ENCODE measurements at regions not wholly inside any gene's neighbourhood (a gene's known extent, or its start where the extent isn't known, plus 50 kb on each side); places are given as distances from the start of the nearest gene placed in this dataset.

DNA sequence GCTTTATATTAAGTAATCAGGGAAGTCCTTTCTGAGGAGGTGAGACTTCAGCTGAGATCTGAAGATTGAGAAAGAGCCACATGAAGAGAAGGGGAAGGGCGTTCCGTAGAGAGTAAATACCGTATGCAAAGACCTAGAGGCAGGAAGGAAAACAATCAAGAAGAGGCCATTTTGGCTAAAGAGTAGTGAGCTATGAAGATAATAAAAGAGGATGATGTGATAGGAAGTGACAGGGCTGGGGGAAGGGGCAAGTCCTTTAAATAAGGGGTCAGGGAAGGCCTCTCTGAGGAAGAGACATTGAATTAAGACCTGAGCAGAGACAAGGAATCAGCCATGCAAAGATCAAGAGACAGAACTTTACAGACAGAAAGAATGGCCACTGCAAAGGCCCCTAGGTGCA is 86.2 kb downstream of the ZIC3 start:
- TF ChIP-seq CTCF (IDR thresholded peaks at IDR 0.05; ENCODE audit: insufficient read depth, low read length, poor library complexity, severe bottlenecking) (no peak), EZH2phosphoT487 (conservative IDR thresholded peaks at IDR 0.05; ENCODE audit: low read length) (no peak)
